ENCODE measurements at regions not wholly inside any gene's neighbourhood (a gene's known extent, or its start where the extent isn't known, plus 50 kb on each side); places are given as distances from the start of the nearest gene placed in this dataset.
"Not testable (repeated sequence)": the region's sequence is repeated elsewhere in the genome, so short reads cannot be mapped to it uniquely, and the experiment has no call there.

DNA sequence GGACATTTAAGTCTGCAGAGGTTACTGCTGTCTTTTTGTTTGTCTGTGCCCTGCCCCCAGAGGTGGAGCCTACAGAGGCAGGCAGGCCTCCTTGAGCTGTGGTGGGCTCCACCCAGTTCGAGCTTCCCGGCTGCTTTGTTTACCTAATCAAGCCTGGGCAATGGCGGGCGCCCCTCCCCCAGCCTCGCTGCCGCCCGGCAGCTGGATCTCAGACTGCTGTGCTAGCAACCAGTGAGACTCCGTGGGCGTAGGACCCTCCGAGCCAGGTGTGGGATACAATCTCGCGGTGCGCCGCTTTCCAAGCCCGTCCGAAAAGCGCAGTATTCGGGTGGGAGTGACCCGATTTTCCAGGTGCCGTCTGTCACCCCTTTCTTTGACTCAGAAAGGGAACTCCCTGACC lies 198.4 kb upstream of the FERMT1 start:
- H3K9me3 ChIP-seq (ENCODE audit: control insufficient read depth in 1 of 2, insufficient read depth in 1 of 2, low read depth in 1 of 2, low read length in 2 of 2); H3K27ac ChIP-seq (ENCODE audit: low read depth, low read length); BruUV-seq (replicated peaks); H3K9ac ChIP-seq (ENCODE audit: low read length); H3K27me3 ChIP-seq (ENCODE audit: insufficient read depth, low read length); H3K4me1 ChIP-seq (ENCODE audit: control insufficient read depth in 1 of 2, insufficient read depth in 2 of 2, low read length in 2 of 2); H3K36me3 ChIP-seq (ENCODE audit: control insufficient read depth in 1 of 2, insufficient read depth in 2 of 2, low read length in 2 of 2); H4K20me1 ChIP-seq (ENCODE audit: insufficient read depth); H3K9me2 ChIP-seq (ENCODE audit: insufficient read depth); POLR2A ChIA-PET; CTCF ChIA-PET; ATAC-seq; DNase-seq (ENCODE audit: low read depth, low spot score); H2AFZ ChIP-seq (ENCODE audit: low read depth, low read length, poor library complexity, severe bottlenecking); RAD21 ChIA-PET (ENCODE audit: low non-redundant PET in 1 of 2, low total read pairs in 2 of 2, uncharacterized antibody in 2 of 2, unreplicated experiment in 2 of 2); H3K79me2 ChIP-seq (ENCODE audit: insufficient read depth, low read length); intact Hi-C loops (cut with micrococcal nuclease); H3K4me2 ChIP-seq (ENCODE audit: low read length); H3K4me3 ChIP-seq (replicated peaks in 1 of 2; ENCODE audit: low read depth in 1 of 2, low read length in 2 of 2): not testable (repeated sequence)

DNA sequence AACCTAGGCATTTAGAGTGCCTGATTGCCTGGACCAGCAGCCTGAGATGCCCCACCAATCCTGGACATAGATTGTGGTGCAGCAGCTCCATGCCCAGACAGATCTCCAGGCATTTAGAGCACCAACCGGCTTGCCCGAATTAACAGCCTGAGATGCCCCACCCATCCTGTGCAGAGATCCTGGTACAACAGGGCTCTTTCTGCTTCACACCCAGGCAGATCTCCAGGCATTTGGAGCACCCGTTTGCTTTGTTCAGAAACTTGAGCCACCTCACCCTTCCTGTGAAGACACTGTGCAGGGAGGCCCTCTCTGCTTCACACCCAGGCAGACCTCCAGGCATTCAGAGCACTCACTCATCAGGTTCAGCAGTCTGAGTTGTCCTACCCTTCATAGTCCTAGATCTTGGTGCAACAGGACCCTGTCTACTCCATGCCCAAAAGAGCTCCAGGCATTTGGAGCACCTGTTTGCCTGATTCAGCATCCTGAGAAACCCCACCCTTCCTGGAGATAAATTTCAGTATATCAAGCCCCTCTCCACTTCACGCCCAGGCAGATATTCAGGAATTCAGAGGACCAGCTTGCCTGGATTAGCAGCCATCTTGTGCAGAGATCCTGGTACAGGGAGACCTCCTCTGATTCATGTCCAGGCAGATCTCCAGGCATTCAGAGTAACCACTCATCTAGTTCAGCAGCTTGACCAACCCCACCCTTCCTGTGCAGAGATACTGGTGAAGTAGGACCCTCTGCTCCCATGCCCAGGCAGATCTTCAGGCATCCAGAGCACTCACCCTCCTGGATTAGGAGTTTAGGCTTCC lies 189.2 kb upstream of the FERMT1 start:
- H3K9me3 ChIP-seq (ENCODE audit: control insufficient read depth in 1 of 2, insufficient read depth in 1 of 2, low read depth in 1 of 2, low read length in 2 of 2) = peaks cover 0 to 8% of the 10 kb centered on the region in 2 experiments; a peak in 2 of 4 replicates
- no peaks in the 10 kb centered on the region for H3K4me1 ChIP-seq (ENCODE audit: control insufficient read depth in 1 of 2, insufficient read depth in 2 of 2, low read length in 2 of 2)
- DNase-seq (ENCODE audit: low read depth, low spot score) (no peak), ATAC-seq (no peak)
- no peak overlapping the region for H2AFZ ChIP-seq (ENCODE audit: low read depth, low read length, poor library complexity, severe bottlenecking)
- ChIA-PET POLR2A (no interaction called here), CTCF (no interaction called here), RAD21 (ENCODE audit: low non-redundant PET in 1 of 2, low total read pairs in 2 of 2, uncharacterized antibody in 2 of 2, unreplicated experiment in 2 of 2) (no interaction called here)
- no peaks in the 10 kb centered on the region for H3K79me2 ChIP-seq (ENCODE audit: insufficient read depth, low read length)
- TF ChIP-seq, protein P1, sequence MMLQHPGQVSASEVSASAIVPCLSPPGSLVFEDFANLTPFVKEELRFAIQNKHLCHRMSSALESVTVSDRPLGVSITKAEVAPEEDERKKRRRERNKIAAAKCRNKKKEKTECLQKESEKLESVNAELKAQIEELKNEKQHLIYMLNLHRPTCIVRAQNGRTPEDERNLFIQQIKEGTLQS (IDR thresholded peaks at IDR 0.05) = no peak
- TF ChIP-seq SP1 (IDR thresholded peaks at IDR 0.05; ENCODE audit: low read depth) = no peak
- TF ChIP-seq, protein P2, sequence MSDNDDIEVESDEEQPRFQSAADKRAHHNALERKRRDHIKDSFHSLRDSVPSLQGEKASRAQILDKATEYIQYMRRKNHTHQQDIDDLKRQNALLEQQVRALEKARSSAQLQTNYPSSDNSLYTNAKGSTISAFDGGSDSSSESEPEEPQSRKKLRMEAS (IDR thresholded peaks at IDR 0.05) = no peak
- no peak for TF ChIP-seq SRF (IDR thresholded peaks at IDR 0.05; ENCODE audit: low read depth)
- H3K27ac ChIP-seq (ENCODE audit: low read depth, low read length) = no peak overlapping the region
- no peaks in the 10 kb centered on the region for H3K9me2 ChIP-seq (ENCODE audit: insufficient read depth)
- no peaks in the 10 kb centered on the region for H3K36me3 ChIP-seq (ENCODE audit: control insufficient read depth in 1 of 2, insufficient read depth in 2 of 2, low read length in 2 of 2)
- H3K4me3 ChIP-seq (replicated peaks in 1 of 2; ENCODE audit: low read depth in 1 of 2, low read length in 2 of 2) = no peak overlapping the region
- H3K9ac ChIP-seq (ENCODE audit: low read length) = no peak overlapping the region
- intact Hi-C loops (cut with micrococcal nuclease) = no loop called here
- no peaks in the 10 kb centered on the region for H4K20me1 ChIP-seq (ENCODE audit: insufficient read depth)
- no TSS peak for BruUV-seq (replicated peaks)
- H3K4me2 ChIP-seq (ENCODE audit: low read length) = no peak overlapping the region
- H3K27me3 ChIP-seq (ENCODE audit: insufficient read depth, low read length) = no peaks in the 10 kb centered on the region

Measured in HCT116 (cell line).